Nephron progenitor cell (in vitro differentiated cells): ENCODE measurements at regions not wholly inside any gene's neighbourhood (a gene's known extent, or its start where the extent isn't known, plus 50 kb on each side); places are given as distances from the start of the nearest gene placed in this dataset.

Source experiments
- DNase-seq: peaks from one replicate; pipeline ENCODE4 v3.0.0; 2021
- H3K27ac Mint-ChIP-seq: 2 replicates; pipeline ENCODE4 v1.8.0; 2021; ENCODE audit warnings: mild to moderate bottlenecking, moderate library complexity, mixed read lengths
- H3K27me3 Mint-ChIP-seq: 2 replicates; pipeline ENCODE4 v1.8.0; 2021; ENCODE audit warnings: mild to moderate bottlenecking, low read depth, mixed read lengths; ENCODE audit not compliant: poor library complexity
- H3K36me3 Mint-ChIP-seq: 2 replicates; pipeline ENCODE4 v1.8.0; 2021; ENCODE audit warnings: low read depth, mixed read lengths
- H3K4me1 Mint-ChIP-seq: 2 replicates; pipeline ENCODE4 v1.8.0; 2021; ENCODE audit warnings: mixed read lengths
- H3K4me3 Mint-ChIP-seq: 2 replicates; pipeline ENCODE4 v1.8.0; 2021; ENCODE audit warnings: mild to moderate bottlenecking, moderate library complexity, mixed read lengths
- H3K9me3 Mint-ChIP-seq: 2 replicates; pipeline ENCODE4 v1.8.0; 2021; ENCODE audit warnings: mild to moderate bottlenecking, moderate library complexity, mixed read lengths
- TF ChIP-seq, protein P1 (sequence below): fragments of 200-600 bp; sonication (generic); IDR thresholded peaks from 2 replicates; pipeline ENCODE4 v1.5.0; 2021; ENCODE audit warnings: antibody characterized with exemption

DNA sequence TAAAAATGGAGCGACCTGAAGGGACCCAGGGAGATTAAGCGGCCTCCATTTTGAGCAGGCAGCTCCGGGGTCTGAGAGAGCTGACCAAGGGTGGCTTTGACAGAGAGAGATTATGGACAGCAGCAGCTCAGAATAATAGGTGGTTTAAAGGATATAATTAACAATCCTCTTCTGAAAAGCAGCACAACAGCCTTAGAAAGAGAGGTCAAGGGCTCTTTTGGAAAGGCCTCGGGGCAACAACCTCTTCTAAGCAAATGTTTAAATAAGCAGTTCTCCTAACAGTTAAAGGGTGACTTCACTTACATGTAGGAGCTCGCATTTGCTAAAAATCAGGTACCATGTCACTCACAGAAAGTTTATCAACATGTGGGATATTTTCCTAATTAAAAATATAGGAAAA is 87.2 kb upstream of the FRMD6 start:
- Mint-ChIP-seq H3K36me3 (no peaks in the 10 kb centered on the region), H3K9me3 (peaks cover 7% of the 10 kb centered on the region), H3K4me3 (no peak overlapping the region), H3K4me1 (peaks cover 8% of the 10 kb centered on the region), H3K27ac (no peak overlapping the region), H3K27me3 (peaks cover 5% of the 10 kb centered on the region)
- no peak for DNase-seq
- TF ChIP-seq, protein P1, sequence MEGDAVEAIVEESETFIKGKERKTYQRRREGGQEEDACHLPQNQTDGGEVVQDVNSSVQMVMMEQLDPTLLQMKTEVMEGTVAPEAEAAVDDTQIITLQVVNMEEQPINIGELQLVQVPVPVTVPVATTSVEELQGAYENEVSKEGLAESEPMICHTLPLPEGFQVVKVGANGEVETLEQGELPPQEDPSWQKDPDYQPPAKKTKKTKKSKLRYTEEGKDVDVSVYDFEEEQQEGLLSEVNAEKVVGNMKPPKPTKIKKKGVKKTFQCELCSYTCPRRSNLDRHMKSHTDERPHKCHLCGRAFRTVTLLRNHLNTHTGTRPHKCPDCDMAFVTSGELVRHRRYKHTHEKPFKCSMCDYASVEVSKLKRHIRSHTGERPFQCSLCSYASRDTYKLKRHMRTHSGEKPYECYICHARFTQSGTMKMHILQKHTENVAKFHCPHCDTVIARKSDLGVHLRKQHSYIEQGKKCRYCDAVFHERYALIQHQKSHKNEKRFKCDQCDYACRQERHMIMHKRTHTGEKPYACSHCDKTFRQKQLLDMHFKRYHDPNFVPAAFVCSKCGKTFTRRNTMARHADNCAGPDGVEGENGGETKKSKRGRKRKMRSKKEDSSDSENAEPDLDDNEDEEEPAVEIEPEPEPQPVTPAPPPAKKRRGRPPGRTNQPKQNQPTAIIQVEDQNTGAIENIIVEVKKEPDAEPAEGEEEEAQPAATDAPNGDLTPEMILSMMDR = no peak

DNA sequence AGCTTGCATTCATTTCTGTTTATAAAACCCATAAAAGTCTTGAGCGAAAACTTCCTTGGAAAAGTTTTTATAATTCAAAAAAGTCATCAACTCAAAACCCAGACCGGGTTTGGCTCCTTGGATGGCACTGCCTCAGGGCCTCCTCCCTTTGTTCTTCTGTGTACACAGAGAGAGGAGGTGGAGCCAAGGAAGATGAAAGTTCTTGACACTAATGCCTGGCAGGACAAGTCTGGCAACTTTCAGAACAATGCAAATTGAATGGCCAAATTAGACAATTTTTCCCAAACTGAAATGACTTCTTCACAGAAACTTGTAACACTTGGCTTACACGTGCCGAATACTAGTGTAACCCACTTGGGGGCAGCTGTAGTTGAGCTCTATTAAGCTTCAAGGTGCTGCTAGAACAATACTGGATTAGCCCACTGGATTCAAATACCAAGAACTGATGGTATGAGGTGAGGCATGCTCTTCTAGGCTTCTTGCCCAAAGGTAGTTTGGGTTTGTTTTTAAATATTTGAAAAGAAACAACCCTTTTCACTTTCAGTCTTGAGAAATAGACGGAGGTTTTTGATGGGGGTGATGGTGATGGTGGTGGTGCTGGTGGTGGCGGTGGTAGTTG is 86.6 kb upstream of the FRMD6 start:
- H3K36me3 Mint-ChIP-seq = no peaks in the 10 kb centered on the region
- peaks cover 7% of the 10 kb centered on the region for H3K9me3 Mint-ChIP-seq
- TF ChIP-seq, protein P1 = no peak
- no peak overlapping the region for H3K4me3 Mint-ChIP-seq
- H3K4me1 Mint-ChIP-seq = peaks cover 8% of the 10 kb centered on the region
- H3K27me3 Mint-ChIP-seq = peaks cover 5% of the 10 kb centered on the region
- no peak overlapping the region for H3K27ac Mint-ChIP-seq
- DNase-seq = no peak

DNA sequence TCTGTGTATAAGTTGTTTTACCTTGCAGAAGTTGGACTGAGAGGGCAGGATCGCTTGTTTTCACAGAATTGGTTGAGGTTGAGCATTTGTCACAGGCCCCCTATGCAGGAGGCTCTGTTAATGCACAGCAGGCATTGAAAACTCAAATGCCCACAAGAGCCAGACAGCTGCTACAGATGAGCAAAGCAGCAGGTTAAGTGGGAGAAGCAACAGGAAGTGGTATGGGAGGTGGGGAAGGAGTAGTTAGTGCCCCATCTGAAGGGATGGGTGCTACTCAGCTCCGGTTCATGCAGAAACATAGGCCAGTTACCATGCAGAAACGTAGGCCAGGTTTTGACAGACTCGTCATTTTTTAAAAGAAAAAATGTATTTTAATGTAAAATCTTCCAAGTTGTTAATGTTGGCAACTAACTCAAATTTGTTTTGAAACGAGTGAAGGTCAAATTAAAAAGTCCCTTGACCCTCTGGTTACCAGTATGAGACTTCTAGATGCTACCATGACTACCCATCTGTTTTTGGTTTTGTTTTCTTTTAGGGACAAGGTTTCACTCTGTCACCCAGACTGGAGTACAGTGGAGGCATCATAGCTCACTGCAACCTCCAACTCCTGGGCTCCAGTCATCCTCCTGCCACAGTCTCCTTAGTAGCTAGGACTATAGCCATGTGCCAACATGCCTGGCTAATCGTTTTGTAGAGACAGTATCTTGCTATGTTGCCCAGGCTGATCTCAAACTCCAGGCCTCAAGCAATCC is 84.7 kb upstream of the FRMD6 start:
- H3K27me3 Mint-ChIP-seq = no peaks in the 10 kb centered on the region
- peaks cover 7% of the 10 kb centered on the region for H3K9me3 Mint-ChIP-seq
- no peaks in the 10 kb centered on the region for H3K36me3 Mint-ChIP-seq
- peak overlapping the region; percentile 21 for H3K27ac Mint-ChIP-seq
- no peak for DNase-seq
- no peak overlapping the region for H3K4me3 Mint-ChIP-seq
- H3K4me1 Mint-ChIP-seq = peaks cover 8% of the 10 kb centered on the region
- TF ChIP-seq, protein P1 = no peak

DNA sequence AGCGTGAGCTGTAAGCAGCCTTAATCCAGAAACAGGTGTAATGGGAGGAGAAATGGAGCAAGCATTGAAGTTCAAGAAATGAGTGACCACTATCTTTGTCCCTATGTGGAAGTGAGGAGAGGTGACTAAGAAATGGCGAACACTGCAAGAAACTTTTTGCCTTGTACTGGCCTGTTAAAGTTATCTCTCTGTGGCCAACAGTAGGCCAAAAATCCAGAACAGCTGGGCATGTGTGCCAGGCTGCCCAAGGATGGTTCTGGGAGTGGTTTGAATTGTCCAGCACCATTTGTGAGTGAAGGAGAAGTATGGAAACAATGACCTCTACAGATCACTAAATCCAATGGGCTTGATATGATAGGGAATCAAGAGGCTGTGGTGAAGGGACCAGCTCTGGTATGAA is 83.3 kb upstream of the FRMD6 start:
- Mint-ChIP-seq H3K27ac (no peak overlapping the region), H3K4me3 (no peak overlapping the region), H3K27me3 (no peaks in the 10 kb centered on the region), H3K36me3 (no peaks in the 10 kb centered on the region), H3K9me3 (peaks cover 7% of the 10 kb centered on the region), H3K4me1 (peaks cover 8% of the 10 kb centered on the region)
- no peak for DNase-seq
- TF ChIP-seq, protein P1 = no peak

DNA sequence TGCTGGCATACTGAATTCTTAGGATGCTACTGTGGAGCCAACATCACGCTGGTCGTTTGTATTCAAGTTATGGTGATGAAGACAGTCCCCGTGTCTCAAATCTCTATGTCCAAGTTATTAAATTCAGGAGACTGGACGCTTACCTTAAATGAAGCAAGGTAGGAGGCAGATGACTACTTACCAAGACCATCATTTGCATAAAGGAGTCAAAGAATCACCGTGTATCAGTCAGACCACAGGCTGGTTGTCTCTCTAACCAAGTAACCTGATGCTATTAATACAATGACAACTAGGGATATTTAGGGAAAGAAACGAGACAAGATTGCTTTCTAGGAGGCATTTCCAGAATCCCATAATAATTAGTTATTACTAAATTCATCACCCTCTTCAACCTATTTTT is 78.1 kb upstream of the FRMD6 start:
- no peak overlapping the region for H3K4me3 Mint-ChIP-seq
- no peak overlapping the region for H3K27ac Mint-ChIP-seq
- TF ChIP-seq, protein P1 = no peak
- H3K9me3 Mint-ChIP-seq = no peaks in the 10 kb centered on the region
- DNase-seq = no peak
- H3K27me3 Mint-ChIP-seq = no peaks in the 10 kb centered on the region
- peaks cover 20% of the 10 kb centered on the region for H3K4me1 Mint-ChIP-seq
- H3K36me3 Mint-ChIP-seq = no peaks in the 10 kb centered on the region

DNA sequence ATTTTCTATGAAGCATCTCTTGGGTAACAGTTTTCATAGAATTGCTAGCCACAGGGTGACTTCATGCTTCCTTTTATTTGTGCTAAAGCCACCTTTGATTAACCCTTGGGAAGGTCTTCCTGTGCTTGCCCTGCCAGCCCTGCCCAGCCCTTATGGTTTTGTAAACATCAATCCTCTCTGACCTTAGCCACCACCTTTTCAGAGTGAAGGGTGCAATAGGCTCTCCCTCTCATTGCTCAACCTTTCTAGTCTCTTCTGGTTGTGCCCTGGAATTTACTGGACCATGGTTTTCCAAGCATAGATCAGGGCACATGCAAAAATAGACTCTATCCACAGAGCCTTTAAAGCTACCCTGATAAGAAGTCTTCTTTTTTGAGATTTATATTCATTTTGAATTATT is 77.7 kb upstream of the FRMD6 start:
- peaks cover 20% of the 10 kb centered on the region for H3K4me1 Mint-ChIP-seq
- no peaks in the 10 kb centered on the region for H3K9me3 Mint-ChIP-seq
- no peak for DNase-seq
- H3K36me3 Mint-ChIP-seq = no peaks in the 10 kb centered on the region
- no peaks in the 10 kb centered on the region for H3K27me3 Mint-ChIP-seq
- TF ChIP-seq, protein P1 = no peak
- H3K4me3 Mint-ChIP-seq = no peak overlapping the region
- H3K27ac Mint-ChIP-seq = no peak overlapping the region
